A549 (cell line): ENCODE measurements at regions not wholly inside any gene's neighbourhood (a gene's known extent, or its start where the extent isn't known, plus 50 kb on each side); places are given as distances from the start of the nearest gene placed in this dataset.

Experiments used
- ATAC-seq, 2 experiments: fragments of 200-7000 bp in 1 of 2; fragments of >200 bp in 1 of 2; cut with Nextera tagmentation in 1 of 2; cut with Tn5 transposase in 1 of 2; 3 replicates each; pipeline versions ENCODE4 v1.8.0 to v1.9.1; 2018 to 2020; ENCODE audit warnings: mild to moderate bottlenecking in 1 of 2, moderate library complexity in 1 of 2
- CTCF ChIA-PET: fragments of 300-600 bp; sonication (Branson Sonifier 250); formaldehyde crosslinking; extraction: SDS; loops from one replicate; lab custom pipeline; 2021; ENCODE audit warnings: antibody characterized with exemption, inconsistent platforms; lab: Yijun Ruan, JAX
- POLR2A ChIA-PET: fragments of 350-600 bp; formaldehyde crosslinking; extraction: SDS; loops from one replicate; lab custom pipeline; 2021; ENCODE audit warnings: antibody characterized with exemption, inconsistent platforms; lab: Yijun Ruan, JAX
- DNase-seq, 2 experiments: peaks; one replicate each; pipeline versions ENCODE4 v3.0.0 to v3.0.0-alpha.2; 2011 to 2016; ENCODE audit warnings: low read depth in 1 of 2, low spot score in 1 of 2
- FAIRE-seq: peaks from 2 replicates; lab custom pipeline; 2011; peaks lifted over from hg19 to GRCh38; lab: Jason Lieb, UNC
- H3K27ac ChIP-seq, 2 experiments: fragments of >200 bp; sonication (Bioruptor Twin); formaldehyde crosslinking; 3 replicates each; pipeline ENCODE4 v1.5.1; 2016 to 2017
- H3K4me1 ChIP-seq: fragments of >200 bp; sonication (Bioruptor Twin); formaldehyde crosslinking; 3 replicates; pipeline ENCODE4 v1.6.1; 2016
- H3K4me2 ChIP-seq: fragments of >200 bp; sonication (Bioruptor Twin); formaldehyde crosslinking; 3 replicates; pipeline ENCODE4 v1.6.1; 2016
- H3K4me3 ChIP-seq: fragments of >200 bp; sonication (Bioruptor Twin); formaldehyde crosslinking; 3 replicates; pipeline ENCODE4 v1.5.1; 2016
- H3K9me3 ChIP-seq: fragments of >200 bp; sonication (Bioruptor Twin); formaldehyde crosslinking; 3 replicates; pipeline ENCODE4 v1.6.1; 2016
- ATOH8 ChIP-seq: fragments of 250-450 bp; sonication (Bioruptor Pico); IDR thresholded peaks from 2 replicates; pipeline ENCODE4 v1.5.0; 2020; ENCODE audit warnings: low read depth, mild to moderate bottlenecking, moderate library complexity
- BCL3 ChIP-seq: fragments of >200 bp; sonication (Bioruptor Twin); formaldehyde crosslinking; IDR thresholded peaks from 3 replicates; pipeline ENCODE4 v1.6.1; 2016
- CBX8 ChIP-seq: fragments of 200-600 bp; sonication (generic); IDR thresholded peaks from 2 replicates; pipeline ENCODE4 v1.6.1; 2016
- CEBPB ChIP-seq, 2 experiments: fragments of >200 bp in 1 of 2; sonication (Bioruptor Twin) in 1 of 2; formaldehyde crosslinking in 1 of 2; IDR thresholded peaks; 2 replicates each; pipeline ENCODE4 v1.6.1; 2012 to 2016
- CHD4 ChIP-seq: fragments of 200-600 bp; sonication (generic); IDR thresholded peaks from 2 replicates; pipeline ENCODE4 v1.6.1; 2016; ENCODE audit warnings: antibody characterized with exemption, mild to moderate bottlenecking, borderline replicate concordance
- E2F6 ChIP-seq: IDR thresholded peaks from 2 replicates; pipeline ENCODE4 v1.6.1; 2012; ENCODE audit warnings: low read depth, borderline replicate concordance
- ESRRA ChIP-seq: fragments of 150-350 bp; IDR thresholded peaks from 2 replicates; pipeline ENCODE4 v1.6.1; 2014; ENCODE audit warnings: mild to moderate bottlenecking, low read length, borderline replicate concordance
- FOXS1 ChIP-seq: fragments of 250-450 bp; sonication (Bioruptor Pico); IDR thresholded peaks from 2 replicates; pipeline ENCODE4 v1.5.0; 2020; ENCODE audit warnings: mild to moderate bottlenecking, moderate library complexity
- HMGXB4 ChIP-seq: fragments of 250-450 bp; sonication (Bioruptor Pico); IDR thresholded peaks from 2 replicates; pipeline ENCODE4 v1.5.0; 2021; ENCODE audit warnings: mild to moderate bottlenecking, moderate library complexity, borderline replicate concordance
- HOXB5 ChIP-seq: fragments of 250-450 bp; sonication (Bioruptor Pico); IDR thresholded peaks from 2 replicates; pipeline ENCODE4 v1.5.0; 2020; ENCODE audit warnings: mild to moderate bottlenecking, moderate library complexity
- MAFK ChIP-seq: fragments of 450-650 bp; IDR thresholded peaks from 2 replicates; pipeline ENCODE4 v1.6.1; 2014; ENCODE audit not compliant: partially characterized antibody
- NFE2L2 ChIP-seq: fragments of 150-350 bp; conservative IDR thresholded peaks from 2 replicates; pipeline ENCODE4 v1.6.1; 2014; ENCODE audit warnings: low read length
- POLR2A ChIP-seq: IDR thresholded peaks from 2 replicates; pipeline ENCODE4 v1.6.1; 2012; ENCODE audit warnings: mild to moderate bottlenecking, low read length
- RARB ChIP-seq: fragments of 250-450 bp; sonication (Bioruptor Pico); IDR thresholded peaks from 2 replicates; pipeline ENCODE4 v1.8.0; 2021; ENCODE audit warnings: mild to moderate bottlenecking, moderate library complexity
- RCOR1 ChIP-seq: fragments of 150-350 bp; IDR thresholded peaks from 2 replicates; pipeline ENCODE4 v1.6.1; 2014; ENCODE audit warnings: antibody characterized with exemption, low read length, low read depth
- REST ChIP-seq: fragments of 200-600 bp; sonication (generic); IDR thresholded peaks from 2 replicates; pipeline ENCODE4 v1.6.1; 2016; ENCODE audit warnings: antibody characterized with exemption, mild to moderate bottlenecking, moderate library complexity
- RNF2 ChIP-seq: fragments of 200-600 bp; sonication (generic); IDR thresholded peaks from 2 replicates; pipeline ENCODE4 v1.6.1; 2016; ENCODE audit warnings: low read depth, mild to moderate bottlenecking, antibody characterized with exemption, moderate library complexity, borderline replicate concordance
- TFCP2L1 ChIP-seq: fragments of 250-450 bp; sonication (Bioruptor Pico); IDR thresholded peaks from 2 replicates; pipeline ENCODE4 v1.5.0; 2021; ENCODE audit warnings: mild to moderate bottlenecking
- TP53 ChIP-seq: fragments of 250-450 bp; sonication (Bioruptor Pico); IDR thresholded peaks from 2 replicates; pipeline ENCODE4 v1.5.0; 2021; ENCODE audit warnings: mild to moderate bottlenecking, moderate library complexity
- ZNF302 ChIP-seq: fragments of 250-450 bp; sonication (Bioruptor Pico); IDR thresholded peaks from 2 replicates; pipeline ENCODE4 v1.9.0; 2021; ENCODE audit warnings: inconsistent platforms, mild to moderate bottlenecking, moderate library complexity
- WGBS: methylation state at CpG from one replicate; pipeline ENCODE4 v1.1.6; 2017; ENCODE audit errors: missing lambda C conversion rate; 5-methylcytosine and 5-hydroxymethylcytosine counted together

- H3K9me3 ChIP-seq, result no peaks in the 10 kb centered on the region
- ATAC-seq (no peak), DNase-seq (no peak), FAIRE-seq (no peak)
- no peak overlapping the region for H3K4me3 ChIP-seq
- no peak for TF ChIP-seq FOXS1 (CRISPR knock-in tag)
- TF ChIP-seq RNF2, result no peak
- no peak for TF ChIP-seq RCOR1
- TF ChIP-seq HMGXB4, result no peak
- no peak for TF ChIP-seq ESRRA
- TF ChIP-seq CBX8, result no peak
- TF ChIP-seq E2F6, result no peak
- TF ChIP-seq MAFK, result no peak
- no peak for TF ChIP-seq NFE2L2
- TF ChIP-seq HOXB5 (CRISPR knock-in tag), result no peak
- no peak overlapping the region for H3K27ac ChIP-seq
- H3K4me1 ChIP-seq, result no peaks in the 10 kb centered on the region
- ChIA-PET POLR2A (no interaction called here), CTCF (no interaction called here)
- 36% methylated on average over 4 of the region's 4 CpGs for WGBS
- no peak overlapping the region for H3K4me2 ChIP-seq
Observed at GRCh38 chr4:97123573-97123972, 1019.7 kb downstream of the STPG2 start.

DNA sequence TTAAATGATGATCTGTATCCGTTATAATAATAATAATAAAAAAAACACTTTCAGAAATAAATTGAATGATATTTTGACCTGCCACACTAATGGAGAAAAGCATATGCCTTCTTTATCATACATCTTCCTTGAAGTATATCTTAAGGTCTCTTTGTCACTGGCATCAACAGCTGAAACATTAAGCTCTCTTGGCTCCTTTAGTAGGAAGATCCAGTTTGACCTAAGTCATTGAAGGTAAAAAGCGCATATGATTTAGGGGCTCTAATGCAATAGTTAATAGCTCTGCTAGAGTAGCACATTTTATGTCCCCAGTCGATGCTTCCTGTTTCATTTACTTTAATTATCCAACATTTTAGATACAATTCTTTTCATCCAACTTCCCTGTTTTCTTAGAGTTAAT, 1010.8 kb downstream of the STPG2 start:
- no peak for ATAC-seq
- CTCF ChIA-PET, result no interaction called here

More for the DNA sequence above, 1010.8 kb downstream of the STPG2 start:
- H3K4me1 ChIP-seq, result no peaks in the 10 kb centered on the region
- 27% methylated on average over 3 of the region's 3 CpGs for WGBS
- FAIRE-seq (no peak), DNase-seq (no peak)
- TF ChIP-seq RCOR1, result no peak
- no peak for TF ChIP-seq RNF2
- no peak for TF ChIP-seq HMGXB4
- TF ChIP-seq TP53 (CRISPR knock-in tag), result no peak
- TF ChIP-seq CHD4, result no peak
- no peak for TF ChIP-seq RARB (CRISPR knock-in tag)
- TF ChIP-seq BCL3, result no peak
- TF ChIP-seq CEBPB (IDR thresholded peaks at IDR 0.05), result no peak
- no peak for TF ChIP-seq POLR2A
- no peak for TF ChIP-seq TFCP2L1 (CRISPR knock-in tag)
- TF ChIP-seq ZNF302, result no peak
- no peak for TF ChIP-seq ATOH8
- no peak for TF ChIP-seq REST
- H3K4me2 ChIP-seq, result no peak overlapping the region
- H3K9me3 ChIP-seq, result no peaks in the 10 kb centered on the region
- no peak overlapping the region for H3K27ac ChIP-seq
- POLR2A ChIA-PET, result no interaction called here
- H3K4me3 ChIP-seq, result no peak overlapping the region
